ENCODE measurements at regions not wholly inside any gene's neighbourhood (a gene's known extent, or its start where the extent isn't known, plus 50 kb on each side); places are given as distances from the start of the nearest gene placed in this dataset.

DNA sequence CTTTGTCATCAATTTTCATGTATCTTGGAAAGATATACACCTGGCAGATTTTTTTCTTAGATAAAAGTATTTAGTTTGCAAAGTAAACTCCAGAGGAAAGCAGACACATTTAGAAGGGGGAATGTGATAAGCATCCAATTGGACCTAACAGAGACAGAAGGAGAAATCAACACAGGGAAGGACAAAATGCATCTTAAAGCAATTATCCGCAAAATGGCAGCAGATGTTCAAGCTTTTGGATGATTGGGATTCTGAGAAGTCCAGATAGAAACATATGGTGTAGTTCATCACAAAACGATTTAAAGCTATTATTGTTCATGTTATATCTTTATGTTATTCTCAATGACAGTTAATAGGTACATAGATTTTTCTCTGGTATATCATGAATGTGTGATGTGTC is 1153.1 kb upstream of the B3GALT2 start:
- H3K4me1 ChIP-seq (ENCODE audit: control insufficient read depth in 1 of 2, extremely low read depth in 1 of 2, insufficient read depth in 2 of 2, low read length in 2 of 2), result no peaks in the 10 kb centered on the region
- no peaks in the 10 kb centered on the region for H3K36me3 ChIP-seq (ENCODE audit: control insufficient read depth in 2 of 2, extremely low read depth in 1 of 2, insufficient read depth in 1 of 2, low read length in 1 of 2)
- DNase-seq, result no peak
- no peak for ATAC-seq (replicated peaks in 1 of 4)
- WGBS (ENCODE audit: insufficient coverage), result no CpG with 5 or more reads among the region's 2 CpGs
- no peaks in the 10 kb centered on the region for H3K9me3 ChIP-seq
- POLR2A ChIA-PET, result no interaction called here
- no peaks in the 10 kb centered on the region for H3K9me3 Mint-ChIP-seq
- no peak overlapping the region for H3K27ac ChIP-seq (ENCODE audit: low read length)
- H3K4me3 Mint-ChIP-seq, result no peak overlapping the region
- CTCF ChIA-PET, result no interaction called here
- H3K36me3 Mint-ChIP-seq, result no peaks in the 10 kb centered on the region
- no peaks in the 10 kb centered on the region for H3K4me1 Mint-ChIP-seq
- H3K4me3 ChIP-seq (ENCODE audit: control insufficient read depth in 1 of 2, extremely low read depth in 1 of 2, low read length in 1 of 2), result no peak overlapping the region
- no peaks in the 10 kb centered on the region for H3K27me3 Mint-ChIP-seq
- no peak overlapping the region for H3K27ac Mint-ChIP-seq
- no peaks in the 10 kb centered on the region for H3K27me3 ChIP-seq (replicated peaks in 1 of 2; ENCODE audit: control insufficient read depth in 2 of 2, extremely low read depth in 1 of 2, insufficient read depth in 2 of 2, low read length in 1 of 2)

DNA sequence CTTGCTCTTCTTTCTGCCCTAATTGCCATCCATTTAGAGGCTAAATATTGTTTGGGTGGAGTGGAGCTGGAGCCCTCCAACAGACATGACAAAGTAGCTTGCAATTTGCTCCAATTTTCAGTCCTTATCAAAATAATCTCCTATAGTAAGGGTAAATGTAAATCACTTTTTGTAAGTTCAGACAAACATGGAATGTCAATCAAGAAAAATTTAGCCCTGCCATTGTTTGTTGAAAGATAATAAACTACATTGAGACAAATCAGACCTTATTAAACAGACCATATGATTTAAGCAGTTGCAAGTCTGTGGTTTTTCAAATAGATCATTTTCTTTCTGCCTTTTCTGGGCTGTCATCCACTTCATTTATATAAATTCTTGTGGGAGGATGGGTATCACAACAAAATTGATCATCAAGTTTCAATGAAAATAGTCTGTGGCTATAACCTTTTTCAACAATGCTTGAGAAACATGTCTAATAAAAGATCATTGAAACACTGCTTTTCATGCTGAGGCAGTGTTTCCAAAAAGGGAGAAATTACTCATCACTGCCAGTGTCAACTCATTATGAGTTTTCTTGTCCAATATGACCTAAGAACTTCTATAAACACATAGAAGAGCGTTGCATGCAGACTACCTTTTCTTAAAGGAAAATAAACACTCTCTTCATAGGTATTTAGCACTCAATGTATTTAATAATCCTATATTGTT is 1152.0 kb upstream of the B3GALT2 start:
- no CpG with 5 or more reads among the region's 1 CpG for WGBS (ENCODE audit: insufficient coverage)
- Mint-ChIP-seq H3K4me3 (no peak overlapping the region), H3K27me3 (no peaks in the 10 kb centered on the region), H3K9me3 (no peaks in the 10 kb centered on the region), H3K36me3 (no peaks in the 10 kb centered on the region), H3K27ac (no peak overlapping the region), H3K4me1 (no peaks in the 10 kb centered on the region)
- H3K4me3 ChIP-seq (ENCODE audit: control insufficient read depth in 1 of 2, extremely low read depth in 1 of 2, low read length in 1 of 2), result no peak overlapping the region
- H3K27ac ChIP-seq (ENCODE audit: low read length), result no peak overlapping the region
- ATAC-seq (replicated peaks in 1 of 4) (no peak), DNase-seq (no peak)
- no peaks in the 10 kb centered on the region for H3K27me3 ChIP-seq (replicated peaks in 1 of 2; ENCODE audit: control insufficient read depth in 2 of 2, extremely low read depth in 1 of 2, insufficient read depth in 2 of 2, low read length in 1 of 2)
- H3K9me3 ChIP-seq, result no peaks in the 10 kb centered on the region
- H3K36me3 ChIP-seq (ENCODE audit: control insufficient read depth in 2 of 2, extremely low read depth in 1 of 2, insufficient read depth in 1 of 2, low read length in 1 of 2), result no peaks in the 10 kb centered on the region
- POLR2A ChIA-PET, result no interaction called here
- CTCF ChIA-PET, result no interaction called here
- no peaks in the 10 kb centered on the region for H3K4me1 ChIP-seq (ENCODE audit: control insufficient read depth in 1 of 2, extremely low read depth in 1 of 2, insufficient read depth in 2 of 2, low read length in 2 of 2)

DNA sequence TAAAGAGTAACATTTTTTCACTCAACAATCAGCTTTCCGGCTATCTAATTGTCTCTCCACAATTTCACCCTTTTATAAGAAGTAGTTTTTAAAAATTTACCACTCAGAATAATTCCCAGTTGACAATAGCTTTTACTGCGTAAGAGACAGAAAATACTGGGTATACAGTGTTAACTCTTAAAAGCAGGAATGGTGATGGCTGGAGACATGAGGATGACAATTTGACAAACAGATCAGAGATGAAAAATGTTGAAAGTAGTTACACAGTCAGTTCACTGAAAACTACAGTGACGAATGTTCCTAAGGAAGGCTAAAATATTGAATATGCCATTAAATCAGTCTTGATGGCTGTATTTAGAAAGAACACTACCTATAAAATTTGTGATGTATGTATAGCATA is 1146.8 kb upstream of the B3GALT2 start:
- Histone ChIP-seq H3K27me3 (replicated peaks in 1 of 2; ENCODE audit: control insufficient read depth in 2 of 2, extremely low read depth in 1 of 2, insufficient read depth in 2 of 2, low read length in 1 of 2) (no peaks in the 10 kb centered on the region), H3K9me3 (no peaks in the 10 kb centered on the region), H3K4me1 (ENCODE audit: control insufficient read depth in 1 of 2, extremely low read depth in 1 of 2, insufficient read depth in 2 of 2, low read length in 2 of 2) (no peaks in the 10 kb centered on the region), H3K27ac (ENCODE audit: low read length) (no peak overlapping the region), H3K36me3 (ENCODE audit: control insufficient read depth in 2 of 2, extremely low read depth in 1 of 2, insufficient read depth in 1 of 2, low read length in 1 of 2) (no peaks in the 10 kb centered on the region), H3K4me3 (ENCODE audit: control insufficient read depth in 1 of 2, extremely low read depth in 1 of 2, low read length in 1 of 2) (no peak overlapping the region)
- no peak overlapping the region for H3K4me3 Mint-ChIP-seq
- no peak overlapping the region for H3K27ac Mint-ChIP-seq
- ChIA-PET POLR2A (no interaction called here), CTCF (interaction anchor here in 1 of 2 donors (0.5 kb wide), 1 partner anchor 1721 kb away, joined by 3 read pairs; no protein-coding TSS in a partner anchor)
- H3K27me3 Mint-ChIP-seq, result no peaks in the 10 kb centered on the region
- ATAC-seq (replicated peaks in 1 of 4) (no peak), DNase-seq (no peak)
- no peaks in the 10 kb centered on the region for H3K4me1 Mint-ChIP-seq
- no peaks in the 10 kb centered on the region for H3K36me3 Mint-ChIP-seq
- no peaks in the 10 kb centered on the region for H3K9me3 Mint-ChIP-seq
- WGBS (ENCODE audit: insufficient coverage), result no CpG with 5 or more reads among the region's 3 CpGs

GRCh38 chr1:194331758-194332157 is 1145.3 kb upstream of the B3GALT2 start:
- no peaks in the 10 kb centered on the region for H3K27me3 ChIP-seq (replicated peaks in 1 of 2; ENCODE audit: control insufficient read depth in 2 of 2, extremely low read depth in 1 of 2, insufficient read depth in 2 of 2, low read length in 1 of 2)
- no peak overlapping the region for H3K27ac Mint-ChIP-seq
- WGBS (ENCODE audit: insufficient coverage), result no CpG with 5 or more reads among the region's 2 CpGs
- ChIA-PET CTCF (interaction anchor here (0.6 to 0.7 kb wide), 3 partner anchors 901 to 1210 kb away, joined by 5 to 10 read pairs (median 6); no protein-coding TSS in a partner anchor), POLR2A (interaction anchor here (0.6 kb wide), 3 partner anchors 13 to 1262 kb away, joined by 4 to 6 read pairs (median 5); no protein-coding TSS in a partner anchor)
- H3K4me1 Mint-ChIP-seq, result no peaks in the 10 kb centered on the region
- H3K36me3 ChIP-seq (ENCODE audit: control insufficient read depth in 2 of 2, extremely low read depth in 1 of 2, insufficient read depth in 1 of 2, low read length in 1 of 2), result no peaks in the 10 kb centered on the region
- DNase-seq (no peak), ATAC-seq (replicated peaks in 1 of 4) (no peak)
- no peak overlapping the region for H3K4me3 ChIP-seq (ENCODE audit: control insufficient read depth in 1 of 2, extremely low read depth in 1 of 2, low read length in 1 of 2)
- no peaks in the 10 kb centered on the region for H3K4me1 ChIP-seq (ENCODE audit: control insufficient read depth in 1 of 2, extremely low read depth in 1 of 2, insufficient read depth in 2 of 2, low read length in 2 of 2)
- no peaks in the 10 kb centered on the region for H3K9me3 Mint-ChIP-seq
- H3K36me3 Mint-ChIP-seq, result no peaks in the 10 kb centered on the region
- H3K27ac ChIP-seq (ENCODE audit: low read length), result no peak overlapping the region
- no peaks in the 10 kb centered on the region for H3K27me3 Mint-ChIP-seq
- H3K4me3 Mint-ChIP-seq, result no peak overlapping the region
- no peaks in the 10 kb centered on the region for H3K9me3 ChIP-seq

DNA sequence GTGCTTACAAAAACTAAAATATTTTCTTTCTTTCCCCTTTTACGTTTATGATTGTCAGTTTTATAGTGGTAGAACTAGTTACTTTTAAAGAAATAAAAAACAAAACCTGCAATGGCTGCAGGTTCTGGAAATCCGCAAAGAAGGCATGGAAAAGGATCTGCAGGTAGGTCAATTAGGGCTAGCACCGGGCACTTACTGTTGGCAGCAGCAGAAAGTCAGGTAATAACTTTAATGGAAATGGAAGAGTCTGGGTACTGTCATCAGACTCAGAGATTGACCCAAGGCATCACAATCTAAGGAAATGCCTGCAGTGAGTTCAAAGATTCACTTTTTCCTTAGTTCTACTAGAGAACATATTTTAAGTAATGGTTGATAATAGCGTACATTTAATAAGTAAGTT is 1136.3 kb upstream of the B3GALT2 start:
- no peaks in the 10 kb centered on the region for H3K4me1 Mint-ChIP-seq
- ChIA-PET CTCF (no interaction called here), POLR2A (no interaction called here)
- H3K27me3 ChIP-seq (replicated peaks in 1 of 2; ENCODE audit: control insufficient read depth in 2 of 2, extremely low read depth in 1 of 2, insufficient read depth in 2 of 2, low read length in 1 of 2), result no peaks in the 10 kb centered on the region
- DNase-seq (no peak), ATAC-seq (replicated peaks in 1 of 4) (no peak)
- H3K27ac Mint-ChIP-seq, result no peak overlapping the region
- H3K4me1 ChIP-seq (ENCODE audit: control insufficient read depth in 1 of 2, extremely low read depth in 1 of 2, insufficient read depth in 2 of 2, low read length in 2 of 2), result no peaks in the 10 kb centered on the region
- H3K36me3 ChIP-seq (ENCODE audit: control insufficient read depth in 2 of 2, extremely low read depth in 1 of 2, insufficient read depth in 1 of 2, low read length in 1 of 2), result no peaks in the 10 kb centered on the region
- no peaks in the 10 kb centered on the region for H3K9me3 Mint-ChIP-seq
- no peaks in the 10 kb centered on the region for H3K27me3 Mint-ChIP-seq
- H3K4me3 Mint-ChIP-seq, result no peak overlapping the region
- no peaks in the 10 kb centered on the region for H3K36me3 Mint-ChIP-seq
- no peak overlapping the region for H3K27ac ChIP-seq (ENCODE audit: low read length)
- 90% methylated on average over 2 of the region's 4 CpGs for WGBS (ENCODE audit: insufficient coverage)
- H3K9me3 ChIP-seq, result no peaks in the 10 kb centered on the region
- no peak overlapping the region for H3K4me3 ChIP-seq (ENCODE audit: control insufficient read depth in 1 of 2, extremely low read depth in 1 of 2, low read length in 1 of 2)

DNA sequence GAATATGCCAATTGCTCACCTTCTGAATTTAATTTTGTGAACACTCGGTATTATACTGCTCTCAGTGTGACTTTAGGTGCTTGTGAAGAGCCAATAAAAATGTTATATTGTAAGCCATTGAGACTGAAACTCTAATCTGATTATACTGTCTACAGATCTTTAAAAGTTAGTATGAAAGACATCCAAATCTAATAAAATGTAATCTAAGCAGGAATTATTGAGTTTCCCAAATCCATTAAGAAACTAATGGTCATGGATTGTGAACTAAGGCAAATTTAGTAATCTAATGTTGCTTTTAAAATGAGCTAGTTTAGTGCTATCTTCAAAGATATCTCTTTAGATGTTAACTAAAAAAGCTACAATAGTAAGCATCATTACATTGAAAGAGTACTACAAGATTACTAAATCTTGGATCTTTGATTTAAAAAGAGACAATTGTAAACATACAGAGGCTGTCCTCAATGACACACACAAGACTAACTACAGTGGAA is 1132.4 kb upstream of the B3GALT2 start:
- Mint-ChIP-seq H3K36me3 (no peaks in the 10 kb centered on the region), H3K4me1 (no peaks in the 10 kb centered on the region), H3K27ac (no peak overlapping the region), H3K9me3 (no peaks in the 10 kb centered on the region), H3K4me3 (no peak overlapping the region), H3K27me3 (no peaks in the 10 kb centered on the region)
- Histone ChIP-seq H3K27ac (ENCODE audit: low read length) (no peak overlapping the region), H3K9me3 (no peaks in the 10 kb centered on the region), H3K36me3 (ENCODE audit: control insufficient read depth in 2 of 2, extremely low read depth in 1 of 2, insufficient read depth in 1 of 2, low read length in 1 of 2) (no peaks in the 10 kb centered on the region), H3K27me3 (replicated peaks in 1 of 2; ENCODE audit: control insufficient read depth in 2 of 2, extremely low read depth in 1 of 2, insufficient read depth in 2 of 2, low read length in 1 of 2) (no peaks in the 10 kb centered on the region), H3K4me3 (ENCODE audit: control insufficient read depth in 1 of 2, extremely low read depth in 1 of 2, low read length in 1 of 2) (no peak overlapping the region), H3K4me1 (ENCODE audit: control insufficient read depth in 1 of 2, extremely low read depth in 1 of 2, insufficient read depth in 2 of 2, low read length in 2 of 2) (no peaks in the 10 kb centered on the region)
- WGBS (ENCODE audit: insufficient coverage), result no CpG with 5 or more reads among the region's 1 CpG
- ATAC-seq (replicated peaks in 1 of 4) (no peak), DNase-seq (no peak)
- CTCF ChIA-PET, result interaction anchor here in 1 of 2 donors (0.7 kb wide), 1 partner anchor 916 kb away, joined by 4 read pairs; no protein-coding TSS in a partner anchor
- POLR2A ChIA-PET, result interaction anchor here in 1 of 2 donors (0.6 kb wide), 1 partner anchor 13 kb away, joined by 5 read pairs; no protein-coding TSS in a partner anchor

Measured in T-cell (primary cell).